Duodenal mucosa (tissue), 2 donors: ENCODE measurements at regions not wholly inside any gene's neighbourhood (a gene's known extent, or its start where the extent isn't known, plus 50 kb on each side); places are given as distances from the start of the nearest gene placed in this dataset.

Experiments
- H3K27ac ChIP-seq: one replicate; pipeline ENCODE4 v1.7.0; 2013; ENCODE audit warnings: low read depth, low read length
- H3K27me3 ChIP-seq, 2 donors: one replicate each; pipeline ENCODE4 v1.7.0; 2013; ENCODE audit warnings: low read length in 2 of 2, control low read depth in 1 of 2; ENCODE audit not compliant: insufficient read depth in 2 of 2, control insufficient read depth in 1 of 2
- H3K36me3 ChIP-seq, 2 donors: one replicate each; pipeline ENCODE4 v1.7.0; 2013; ENCODE audit warnings: low read length in 2 of 2, control low read depth in 1 of 2; ENCODE audit not compliant: insufficient read depth in 2 of 2, control insufficient read depth in 1 of 2
- H3K4me1 ChIP-seq, 2 donors: one replicate each; pipeline ENCODE4 v1.7.0; 2013; ENCODE audit warnings: low read length in 2 of 2, control low read depth in 1 of 2; ENCODE audit not compliant: insufficient read depth in 2 of 2, control insufficient read depth in 1 of 2
- H3K4me3 ChIP-seq, 2 donors: one replicate each; pipeline ENCODE4 v1.7.0; 2013; ENCODE audit warnings: low read length in 2 of 2, low read depth in 1 of 2
- H3K9ac ChIP-seq, 2 donors: one replicate each; pipeline ENCODE4 v1.7.0; 2013; ENCODE audit warnings: low read length in 2 of 2, low read depth in 1 of 2
- H3K9me3 ChIP-seq, 2 donors: one replicate each; pipeline ENCODE4 v1.7.0; 2013; ENCODE audit warnings: low read length in 2 of 2, control low read depth in 1 of 2; ENCODE audit not compliant: control insufficient read depth in 1 of 2

GRCh38 chr1:184860535-184860934 lies 105.9 kb upstream of the EDEM3 start:
- H3K4me1 ChIP-seq = peaks cover 0 to 4% of the 10 kb centered on the region in 2 donors
- no peak overlapping the region for H3K27ac ChIP-seq
- H3K27me3 ChIP-seq = no peaks in the 10 kb centered on the region

GRCh38 chr1:184859381-184860105 lies 104.9 kb upstream of the EDEM3 start:
- no peaks in the 10 kb centered on the region for H3K9me3 ChIP-seq
- H3K27me3 ChIP-seq = no peaks in the 10 kb centered on the region
- no peak overlapping the region for H3K4me3 ChIP-seq
- H3K27ac ChIP-seq = no peak overlapping the region
- H3K4me1 ChIP-seq = peaks cover 0 to 4% of the 10 kb centered on the region in 2 donors
- H3K9ac ChIP-seq = no peak overlapping the region
- H3K36me3 ChIP-seq = no peaks in the 10 kb centered on the region

More at GRCh38 chr1:184860535-184860934, 105.9 kb upstream of the EDEM3 start:
- Histone ChIP-seq H3K9ac (no peak overlapping the region), H3K36me3 (no peaks in the 10 kb centered on the region), H3K4me3 (no peak overlapping the region), H3K9me3 (no peaks in the 10 kb centered on the region)

DNA sequence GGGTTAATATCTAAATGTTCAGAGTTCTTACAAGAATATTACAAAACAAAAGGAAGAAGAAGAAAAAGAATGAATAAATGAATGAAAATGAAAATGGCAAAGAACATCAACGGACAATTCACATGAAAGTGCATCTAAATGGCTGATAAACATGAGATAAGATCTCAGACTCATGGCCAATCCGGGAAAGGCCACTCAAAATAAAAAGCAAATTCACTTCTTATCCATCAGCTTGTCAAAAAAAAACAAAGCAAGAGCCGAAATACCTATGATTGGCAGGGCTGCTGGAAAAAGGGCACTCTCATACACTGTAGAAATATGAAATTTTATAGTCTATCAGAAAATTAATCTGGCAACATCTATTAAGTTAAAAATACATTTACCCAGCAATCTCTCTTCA lies 103.6 kb upstream of the EDEM3 start:
- H3K9me3 ChIP-seq = no peaks in the 10 kb centered on the region
- no peak overlapping the region for H3K27ac ChIP-seq
- H3K36me3 ChIP-seq = no peaks in the 10 kb centered on the region
- peaks cover 0 to 4% of the 10 kb centered on the region in 2 donors for H3K4me1 ChIP-seq
- H3K9ac ChIP-seq = no peak overlapping the region
- no peaks in the 10 kb centered on the region for H3K27me3 ChIP-seq
- no peak overlapping the region for H3K4me3 ChIP-seq

DNA sequence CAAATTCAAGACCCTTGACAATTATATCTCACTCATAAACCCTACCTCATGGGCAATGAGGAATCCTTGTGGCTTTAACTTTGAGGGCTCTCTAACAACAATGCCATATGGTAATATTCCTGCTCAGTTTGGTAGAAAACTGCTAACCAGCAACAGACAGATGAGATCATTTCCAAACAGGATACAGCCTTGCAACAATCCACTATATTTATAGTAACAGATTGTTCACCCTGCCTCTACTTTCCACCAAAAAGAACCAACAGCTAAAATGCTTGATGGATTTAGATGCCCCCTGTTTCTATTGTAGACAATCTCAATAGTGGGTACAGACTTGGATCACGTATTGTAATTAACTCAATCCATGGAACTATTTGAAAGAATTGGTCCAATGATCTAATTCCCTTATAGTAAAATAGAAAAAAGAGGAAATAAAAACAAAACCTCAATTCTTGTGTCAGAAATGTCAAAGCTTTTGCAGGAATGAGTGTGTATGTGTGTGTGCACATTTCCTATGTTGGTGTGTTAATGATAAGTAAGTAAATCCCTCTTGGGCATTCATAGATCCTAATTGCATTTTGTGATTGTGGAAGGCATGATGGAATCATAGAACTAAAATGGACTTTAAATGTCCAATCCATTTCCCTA lies 100.0 kb upstream of the EDEM3 start:
- H3K36me3 ChIP-seq = no peaks in the 10 kb centered on the region
- no peak overlapping the region for H3K4me3 ChIP-seq
- H3K9me3 ChIP-seq = no peaks in the 10 kb centered on the region
- H3K9ac ChIP-seq = no peak overlapping the region
- H3K27ac ChIP-seq = no peak overlapping the region
- no peaks in the 10 kb centered on the region for H3K4me1 ChIP-seq
- no peaks in the 10 kb centered on the region for H3K27me3 ChIP-seq

GRCh38 chr1:184854036-184854435 lies 99.4 kb upstream of the EDEM3 start:
- Histone ChIP-seq H3K27ac (no peak overlapping the region), H3K9me3 (no peaks in the 10 kb centered on the region), H3K4me3 (no peak overlapping the region), H3K27me3 (no peaks in the 10 kb centered on the region), H3K4me1 (no peaks in the 10 kb centered on the region), H3K9ac (no peak overlapping the region), H3K36me3 (no peaks in the 10 kb centered on the region)

- no peaks in the 10 kb centered on the region for H3K4me1 ChIP-seq
- H3K27ac ChIP-seq = no peak overlapping the region
- H3K4me3 ChIP-seq = no peak overlapping the region
- H3K9ac ChIP-seq = no peak overlapping the region
- H3K36me3 ChIP-seq = no peaks in the 10 kb centered on the region
- no peaks in the 10 kb centered on the region for H3K27me3 ChIP-seq
- no peaks in the 10 kb centered on the region for H3K9me3 ChIP-seq
Observed at GRCh38 chr1:184851822-184852746, 97.4 kb upstream of the EDEM3 start.

GRCh38 chr1:184843732-184844495 lies 89.3 kb upstream of the EDEM3 start:
- H3K9ac ChIP-seq = no peak overlapping the region
- peaks cover under 1 to 8% of the 10 kb centered on the region in 2 donors for H3K4me1 ChIP-seq
- H3K9me3 ChIP-seq = no peaks in the 10 kb centered on the region
- H3K36me3 ChIP-seq = no peaks in the 10 kb centered on the region
- H3K4me3 ChIP-seq = no peak overlapping the region
- no peak overlapping the region for H3K27ac ChIP-seq
- H3K27me3 ChIP-seq = no peaks in the 10 kb centered on the region

DNA sequence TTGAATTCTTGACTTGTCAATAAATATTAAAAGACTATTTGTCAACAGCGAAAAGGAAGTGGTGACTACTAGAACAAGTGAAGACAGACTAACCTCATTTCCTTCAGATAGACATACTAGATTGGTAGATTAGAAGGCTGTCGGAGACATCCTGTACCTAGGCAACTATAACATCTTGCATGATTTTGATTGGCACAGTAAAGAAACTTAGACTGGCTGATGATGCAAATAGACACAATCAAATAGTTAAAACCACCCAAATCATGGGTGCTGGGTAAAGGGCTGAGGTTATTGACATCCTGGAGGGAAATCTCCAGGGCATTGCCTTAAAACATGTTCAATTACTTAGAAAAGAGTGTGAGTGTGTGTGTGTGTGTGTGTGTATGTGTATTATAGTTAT lies 85.9 kb upstream of the EDEM3 start:
- H3K36me3 ChIP-seq = no peaks in the 10 kb centered on the region
- H3K27me3 ChIP-seq = no peaks in the 10 kb centered on the region
- no peak overlapping the region for H3K9ac ChIP-seq
- H3K9me3 ChIP-seq = no peaks in the 10 kb centered on the region
- no peak overlapping the region for H3K4me3 ChIP-seq
- no peak overlapping the region for H3K27ac ChIP-seq
- H3K4me1 ChIP-seq = peaks cover 31 to 39% of the 10 kb centered on the region in 2 donors

DNA sequence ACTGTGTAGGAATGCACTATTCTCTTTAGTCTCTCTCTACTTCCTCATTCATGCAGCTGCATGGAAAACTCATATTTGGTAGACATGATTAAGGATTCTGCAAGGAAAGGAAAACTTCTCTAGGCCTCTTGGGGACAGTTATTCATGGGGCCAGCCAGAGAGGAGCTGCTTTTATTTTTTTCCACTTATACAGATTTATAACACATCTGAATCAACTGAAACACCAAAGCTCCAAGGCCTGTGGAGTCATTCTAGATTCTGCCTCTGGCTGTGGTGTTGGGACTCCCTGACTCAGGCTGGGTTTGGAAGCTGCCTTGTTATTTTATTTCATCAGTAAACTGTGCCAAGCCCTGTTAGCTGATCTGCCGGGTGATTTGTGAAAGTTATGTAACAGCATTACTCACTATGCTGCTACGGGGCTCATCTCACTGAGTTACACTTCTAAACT lies 83.9 kb upstream of the EDEM3 start:
- H3K4me1 ChIP-seq = peaks cover 31 to 35% of the 10 kb centered on the region in 2 donors
- peak overlapping the region; percentile 45 for H3K27ac ChIP-seq
- H3K4me3 ChIP-seq = no peak overlapping the region
- no peaks in the 10 kb centered on the region for H3K27me3 ChIP-seq
- no peak overlapping the region for H3K9ac ChIP-seq
- no peaks in the 10 kb centered on the region for H3K9me3 ChIP-seq
- H3K36me3 ChIP-seq = no peaks in the 10 kb centered on the region
